ENCODE measurements at regions not wholly inside any gene's neighbourhood (a gene's known extent, or its start where the extent isn't known, plus 50 kb on each side); places are given as distances from the start of the nearest gene placed in this dataset.

DNA sequence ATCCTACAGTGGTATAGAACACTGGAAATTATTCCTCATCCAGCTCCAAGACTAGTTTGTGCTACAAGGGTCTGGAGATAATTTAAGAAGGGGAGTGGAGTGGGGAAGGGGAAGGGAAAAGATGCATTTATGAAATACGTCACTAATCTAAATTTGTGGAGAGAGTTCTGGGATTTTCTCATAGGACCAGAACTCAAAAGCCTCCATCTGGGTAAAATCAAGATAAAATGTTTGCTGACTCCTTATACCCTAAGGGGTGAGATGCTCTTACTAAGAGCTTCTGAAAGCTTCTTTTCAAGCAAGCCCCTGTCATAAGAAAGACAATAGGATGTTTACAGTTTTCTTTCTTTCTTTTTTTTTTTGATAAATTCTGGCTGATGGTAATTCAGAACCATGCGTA, 88.5 kb upstream of the RBMS1 start:
- TF ChIP-seq CTCF (conservative IDR thresholded peaks at IDR 0.05; ENCODE audit: low read depth, low read length) = no peak
- no peak for TF ChIP-seq EZH2 (IDR thresholded peaks at IDR 0.05; ENCODE audit: borderline replicate concordance, low read depth, low read length, poor library complexity, severe bottlenecking)
